Right lobe of liver (tissue), 6 donors: ENCODE measurements at regions not wholly inside any gene's neighbourhood (a gene's known extent, or its start where the extent isn't known, plus 50 kb on each side); places are given as distances from the start of the nearest gene placed in this dataset.

Source experiments
- ATAC-seq, 4 donors: fragments of 200-7000 bp; cut with Tn5 transposase; one replicate each; pipeline ENCODE4 v1.9.1; 2020; ENCODE audit warnings: mild to moderate bottlenecking in 4 of 4, moderate library complexity in 4 of 4
- DNase-seq, 3 donors: peaks; one replicate each; pipeline ENCODE4 v3.0.0-alpha.2; 2020
- H3K27ac ChIP-seq, 3 donors: fragments of 200-600 bp; one replicate each; pipeline ENCODE4 v1.8.0; 2022
- H3K27me3 ChIP-seq, 2 donors: fragments of 200-600 bp; one replicate each; pipeline ENCODE4 v1.8.0; 2022
- H3K36me3 ChIP-seq, 4 donors: fragments of 200-600 bp; sonication (generic) in 1 of 4; one replicate each; pipeline versions ENCODE4 v1.5.1 to v1.8.0; 2017 to 2022; ENCODE audit warnings: control low read depth in 1 of 4
- H3K4me1 ChIP-seq, 4 donors: fragments of 200-600 bp; sonication (generic) in 1 of 4; one replicate each; pipeline versions ENCODE4 v1.5.1 to v1.8.0; 2017 to 2022; ENCODE audit warnings: control low read depth in 1 of 4
- H3K4me3 ChIP-seq, 3 donors: fragments of 200-600 bp; one replicate each; pipeline ENCODE4 v1.8.0; 2022
- H3K9me3 ChIP-seq, 4 donors: fragments of 200-600 bp; sonication (generic) in 1 of 4; one replicate each; pipeline versions ENCODE4 v1.5.1 to v1.8.0; 2017 to 2022; ENCODE audit warnings: control low read depth in 1 of 4
- POLR2A ChIP-seq: fragments of 450-650 bp; IDR thresholded peaks from one replicate; pipeline ENCODE4 v1.6.1; 2017; ENCODE audit warnings: antibody characterized with exemption, mild to moderate bottlenecking
- WGBS: methylation state at CpG from one replicate; pipeline ENCODE4 v1.1.6; 2018; ENCODE audit warnings: low coverage, low lambda C conversion rate; ENCODE audit not compliant: insufficient coverage; ENCODE audit errors: missing lambda C conversion rate; 5-methylcytosine and 5-hydroxymethylcytosine counted together
- intact Hi-C, 2 donors: fragments of 100-400 bp; cut with DNase I; formaldehyde crosslinking; loops; one replicate each; pipeline versions ENCODE4 v1.11.2 to v1.14.1; 2022
- TF ChIP-seq, protein P1 (sequence below), 4 donors: fragments of 200-600 bp in 3 of 4; fragments of 450-650 bp in 1 of 4; IDR thresholded peaks; one replicate each; pipeline versions ENCODE4 v1.5.1 to v1.8.0; 2016 to 2022; ENCODE audit warnings: antibody characterized with exemption in 4 of 4, mild to moderate bottlenecking in 2 of 4
- donor health status: DM: no; HTN: yes; CAD: no.
- donor health status: DM: no; HTN: no; CAD: no.
- donor health status: DM: no; HTN: no; CAD: no.
- donor health status: DM: no; HTN: yes; CAD: no.
- donor health status: DM: no; HTN: yes; CAD: no.

DNA sequence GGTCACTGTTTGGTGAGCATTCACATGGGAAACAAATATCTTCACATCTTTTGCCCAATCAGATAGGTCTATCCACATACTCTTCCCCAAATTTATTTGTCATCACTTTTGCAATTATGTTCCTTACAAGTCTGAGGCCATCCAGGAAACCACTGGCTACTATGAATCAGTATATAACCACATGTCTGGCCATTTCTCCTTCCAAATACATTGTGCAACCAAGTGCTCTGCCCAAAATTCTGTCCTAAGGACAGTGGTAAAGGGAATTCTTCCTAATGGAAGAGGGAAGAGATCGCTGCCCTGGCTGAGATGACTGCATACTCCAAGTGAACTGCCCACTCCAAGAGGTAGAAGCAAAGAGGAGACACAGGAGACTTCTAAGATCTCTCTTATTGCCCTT lies 148.9 kb upstream of the MAX start:
- intact Hi-C loops, result no loop called here
- no peak overlapping the region for H3K27ac ChIP-seq
- no peaks in the 10 kb centered on the region for H3K4me1 ChIP-seq
- no peak for TF ChIP-seq POLR2A
- TF ChIP-seq, protein P1, sequence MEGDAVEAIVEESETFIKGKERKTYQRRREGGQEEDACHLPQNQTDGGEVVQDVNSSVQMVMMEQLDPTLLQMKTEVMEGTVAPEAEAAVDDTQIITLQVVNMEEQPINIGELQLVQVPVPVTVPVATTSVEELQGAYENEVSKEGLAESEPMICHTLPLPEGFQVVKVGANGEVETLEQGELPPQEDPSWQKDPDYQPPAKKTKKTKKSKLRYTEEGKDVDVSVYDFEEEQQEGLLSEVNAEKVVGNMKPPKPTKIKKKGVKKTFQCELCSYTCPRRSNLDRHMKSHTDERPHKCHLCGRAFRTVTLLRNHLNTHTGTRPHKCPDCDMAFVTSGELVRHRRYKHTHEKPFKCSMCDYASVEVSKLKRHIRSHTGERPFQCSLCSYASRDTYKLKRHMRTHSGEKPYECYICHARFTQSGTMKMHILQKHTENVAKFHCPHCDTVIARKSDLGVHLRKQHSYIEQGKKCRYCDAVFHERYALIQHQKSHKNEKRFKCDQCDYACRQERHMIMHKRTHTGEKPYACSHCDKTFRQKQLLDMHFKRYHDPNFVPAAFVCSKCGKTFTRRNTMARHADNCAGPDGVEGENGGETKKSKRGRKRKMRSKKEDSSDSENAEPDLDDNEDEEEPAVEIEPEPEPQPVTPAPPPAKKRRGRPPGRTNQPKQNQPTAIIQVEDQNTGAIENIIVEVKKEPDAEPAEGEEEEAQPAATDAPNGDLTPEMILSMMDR (IDR thresholded peaks at IDR 0.05), result no peak
- no peaks in the 10 kb centered on the region for H3K9me3 ChIP-seq
- 75% methylated on average over 1 of the region's 1 CpG for WGBS
- no peak overlapping the region for H3K4me3 ChIP-seq
- H3K27me3 ChIP-seq, result no peaks in the 10 kb centered on the region
- DNase-seq (no peak), ATAC-seq (no peak)
- H3K36me3 ChIP-seq, result no peaks in the 10 kb centered on the region

DNA sequence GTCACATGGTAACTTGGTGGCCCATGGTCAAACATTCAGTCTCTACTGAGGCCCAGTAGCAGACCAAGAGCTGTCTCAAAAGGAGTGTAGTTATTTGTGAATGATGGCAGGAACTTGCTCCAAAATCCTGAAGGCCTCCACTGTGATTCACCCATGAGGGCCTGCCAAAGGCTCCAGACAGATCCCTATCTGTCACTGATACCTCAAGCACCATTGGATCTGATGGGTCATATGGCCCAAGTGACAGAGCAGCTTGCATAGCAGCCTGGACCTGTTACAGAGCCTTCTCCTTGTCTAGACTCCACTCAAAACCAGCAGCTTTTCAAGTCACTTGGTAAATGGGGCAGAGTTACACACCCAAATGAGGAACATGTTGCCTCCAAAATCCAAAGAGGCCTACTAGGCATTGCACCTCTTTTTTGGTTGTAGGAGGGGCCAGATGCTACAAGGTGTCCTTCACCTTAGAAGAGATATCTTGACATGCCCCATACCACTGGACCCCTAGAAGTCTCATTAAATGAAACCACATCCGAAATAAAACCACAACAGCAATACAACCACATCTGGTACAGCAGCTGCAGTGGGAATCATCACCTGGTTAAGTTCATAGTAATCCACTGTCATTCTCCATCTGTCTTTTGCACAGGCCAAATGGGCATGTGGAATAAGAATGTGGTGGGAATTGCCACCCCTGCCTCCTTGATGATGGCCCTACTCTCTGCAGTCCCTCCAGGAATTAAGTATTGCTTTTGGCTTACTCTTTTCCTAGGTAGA lies 150.4 kb upstream of the MAX start:
- H3K4me1 ChIP-seq, result no peaks in the 10 kb centered on the region

DNA sequence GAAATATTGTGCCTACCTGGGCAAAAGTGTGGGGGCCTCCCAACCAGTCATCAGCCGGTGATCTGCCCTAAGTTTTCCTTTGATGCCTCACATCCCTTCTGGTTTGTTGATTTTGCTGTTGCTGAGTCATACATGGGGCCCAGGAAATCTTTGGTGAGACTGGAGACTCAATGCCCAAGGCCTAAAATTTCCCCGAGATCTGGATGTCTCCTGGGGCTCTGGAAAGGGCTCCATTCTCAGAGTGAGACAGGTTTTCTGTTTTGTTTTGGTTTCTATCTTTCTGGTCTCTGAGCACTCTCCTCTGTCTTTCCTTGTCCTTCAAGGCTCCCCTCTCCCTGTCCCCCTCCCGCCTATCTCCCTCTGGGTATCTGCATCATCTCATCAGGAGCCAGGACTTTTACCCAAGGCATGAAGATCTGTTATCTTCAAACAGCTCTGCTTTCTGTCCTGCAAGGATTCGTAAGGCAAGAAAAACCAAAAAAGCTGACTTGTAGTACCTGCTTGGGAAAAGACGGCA lies 152.8 kb upstream of the MAX start:
- DNase-seq, result no peak
- H3K27ac ChIP-seq, result no peak overlapping the region
- H3K36me3 ChIP-seq, result no peaks in the 10 kb centered on the region
- no peak overlapping the region for H3K4me3 ChIP-seq
- no peaks in the 10 kb centered on the region for H3K27me3 ChIP-seq
- H3K9me3 ChIP-seq, result no peaks in the 10 kb centered on the region
- no peak for ATAC-seq
- 41% methylated on average over 4 of the region's 5 CpGs for WGBS
- TF ChIP-seq, protein P1 (IDR thresholded peaks at IDR 0.05), result no peak
- TF ChIP-seq POLR2A, result no peak
- intact Hi-C loops, result no loop called here
- no peaks in the 10 kb centered on the region for H3K4me1 ChIP-seq

More for the DNA sequence above, 150.4 kb upstream of the MAX start:
- Histone ChIP-seq H3K27ac (no peak overlapping the region), H3K36me3 (no peaks in the 10 kb centered on the region), H3K27me3 (no peaks in the 10 kb centered on the region), H3K4me3 (no peak overlapping the region), H3K9me3 (no peaks in the 10 kb centered on the region)
- TF ChIP-seq POLR2A, result no peak
- TF ChIP-seq, protein P1 (IDR thresholded peaks at IDR 0.05), result no peak
- no peak for DNase-seq
- WGBS, result no CpG with 5 or more reads among the region's 1 CpG
- intact Hi-C loops, result no loop called here
- no peak for ATAC-seq

DNA sequence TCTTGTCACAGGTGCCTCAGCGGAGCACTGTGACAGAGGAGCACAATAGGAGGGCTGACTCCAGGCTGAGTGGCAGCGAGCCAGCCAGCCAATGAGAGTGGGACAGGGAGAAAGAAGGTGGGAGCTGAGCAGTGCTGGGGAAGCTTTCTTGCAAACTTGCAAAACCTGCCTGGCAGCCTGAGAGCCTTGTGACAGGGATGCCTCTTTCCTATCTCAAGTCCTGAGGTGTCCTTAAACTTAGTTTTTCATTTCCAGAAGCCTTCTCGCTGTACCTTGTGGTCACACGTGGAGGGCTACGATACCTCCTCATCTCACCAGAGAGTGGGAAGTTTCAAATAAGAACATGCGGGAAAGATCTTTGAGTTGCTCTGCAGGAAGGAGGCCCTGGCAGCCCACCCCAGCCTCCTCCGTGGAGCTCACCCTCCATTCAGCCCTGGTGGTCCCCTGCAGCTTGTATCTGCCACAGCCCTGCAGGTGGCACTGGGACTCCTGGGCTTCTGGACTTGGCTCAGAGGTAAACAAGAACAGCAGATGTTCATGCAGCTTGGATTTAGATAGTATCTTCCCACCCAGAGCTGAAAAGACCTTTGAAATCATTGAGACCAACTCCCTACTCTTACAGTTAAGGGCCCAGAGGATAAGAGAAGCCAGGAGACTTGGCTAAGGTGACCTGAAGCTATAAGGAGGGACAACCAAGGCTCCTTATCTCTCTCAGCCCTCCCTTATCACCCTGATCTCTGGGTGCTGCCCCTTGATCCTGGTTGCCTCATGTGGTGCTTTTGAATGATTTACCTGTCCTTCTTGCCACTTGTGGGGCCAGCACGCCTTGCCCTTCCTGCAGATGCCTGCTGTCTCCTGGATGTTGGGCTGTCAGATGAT lies 153.5 kb upstream of the MAX start:
- H3K9me3 ChIP-seq, result no peaks in the 10 kb centered on the region
- no peaks in the 10 kb centered on the region for H3K4me1 ChIP-seq
- no peaks in the 10 kb centered on the region for H3K27me3 ChIP-seq
- WGBS, result 24% methylated on average over 6 of the region's 8 CpGs
- H3K4me3 ChIP-seq, result no peak overlapping the region
- H3K36me3 ChIP-seq, result no peaks in the 10 kb centered on the region
- TF ChIP-seq POLR2A, result no peak
- TF ChIP-seq, protein P1 (IDR thresholded peaks at IDR 0.05), result no peak
- no peak overlapping the region for H3K27ac ChIP-seq
- intact Hi-C loops, result no loop called here
- DNase-seq (no peak), ATAC-seq (no peak)
